ENCODE measurements at regions not wholly inside any gene's neighbourhood (a gene's known extent, or its start where the extent isn't known, plus 50 kb on each side); places are given as distances from the start of the nearest gene placed in this dataset.
A peak's percentile ranks its signal among the peaks of the same experiment; 100 is the strongest.

GRCh38 chr20:1764136-1765033 lies 106.8 kb upstream of the SIRPG start:
- TF ChIP-seq EZH2phosphoT487 (conservative IDR thresholded peaks at IDR 0.05; ENCODE audit: low read length), result no peak
- TF ChIP-seq CTCF (IDR thresholded peaks at IDR 0.05; ENCODE audit: insufficient read depth, low read length, poor library complexity, severe bottlenecking), result peak; percentile 61
- H3K9me3 ChIP-seq (ENCODE audit: insufficient read depth, low read length), result no peaks in the 10 kb centered on the region
- H3F3A ChIP-seq (ENCODE audit: insufficient read depth), result no peaks in the 10 kb centered on the region
- no peaks in the 10 kb centered on the region for H3K79me2 ChIP-seq (ENCODE audit: insufficient read depth, low read length)
- H2AFZ ChIP-seq (ENCODE audit: low read depth, low read length, severe bottlenecking), result no peak overlapping the region
- no peak overlapping the region for H3K4me2 ChIP-seq (ENCODE audit: low read depth, low read length, poor library complexity, severe bottlenecking)
- no peak overlapping the region for H3K9ac ChIP-seq (ENCODE audit: low read length)
- no peaks in the 10 kb centered on the region for H3K27me3 ChIP-seq (ENCODE audit: low read length)
- H4K20me1 ChIP-seq (ENCODE audit: low read depth, low read length), result no peaks in the 10 kb centered on the region
- H3K36me3 ChIP-seq (ENCODE audit: low read length), result no peaks in the 10 kb centered on the region
- H3K27ac ChIP-seq (ENCODE audit: low read depth, low read length), result no peak overlapping the region
- no peak overlapping the region for H3K4me3 ChIP-seq (ENCODE audit: insufficient read depth, low read length, poor library complexity, severe bottlenecking)
- H3K9me2 ChIP-seq (replicated peaks; ENCODE audit: insufficient read depth, low read length), result no peaks in the 10 kb centered on the region

GRCh38 chr20:1761598-1761997 lies 104.0 kb upstream of the SIRPG start:
- no peak overlapping the region for H3K4me3 ChIP-seq (ENCODE audit: insufficient read depth, low read length, poor library complexity, severe bottlenecking)
- H3K9me3 ChIP-seq (ENCODE audit: insufficient read depth, low read length), result no peaks in the 10 kb centered on the region
- no peaks in the 10 kb centered on the region for H3K9me2 ChIP-seq (replicated peaks; ENCODE audit: insufficient read depth, low read length)
- H3K4me2 ChIP-seq (ENCODE audit: low read depth, low read length, poor library complexity, severe bottlenecking), result no peak overlapping the region
- H3K27ac ChIP-seq (ENCODE audit: low read depth, low read length), result no peak overlapping the region
- no peak overlapping the region for H3K9ac ChIP-seq (ENCODE audit: low read length)
- no peak overlapping the region for H2AFZ ChIP-seq (ENCODE audit: low read depth, low read length, severe bottlenecking)
- no peak for TF ChIP-seq CTCF (IDR thresholded peaks at IDR 0.05; ENCODE audit: insufficient read depth, low read length, poor library complexity, severe bottlenecking)
- TF ChIP-seq EZH2phosphoT487 (conservative IDR thresholded peaks at IDR 0.05; ENCODE audit: low read length), result no peak
- no peaks in the 10 kb centered on the region for H4K20me1 ChIP-seq (ENCODE audit: low read depth, low read length)
- no peaks in the 10 kb centered on the region for H3F3A ChIP-seq (ENCODE audit: insufficient read depth)
- no peaks in the 10 kb centered on the region for H3K27me3 ChIP-seq (ENCODE audit: low read length)
- H3K36me3 ChIP-seq (ENCODE audit: low read length), result no peaks in the 10 kb centered on the region
- H3K79me2 ChIP-seq (ENCODE audit: insufficient read depth, low read length), result no peaks in the 10 kb centered on the region

DNA sequence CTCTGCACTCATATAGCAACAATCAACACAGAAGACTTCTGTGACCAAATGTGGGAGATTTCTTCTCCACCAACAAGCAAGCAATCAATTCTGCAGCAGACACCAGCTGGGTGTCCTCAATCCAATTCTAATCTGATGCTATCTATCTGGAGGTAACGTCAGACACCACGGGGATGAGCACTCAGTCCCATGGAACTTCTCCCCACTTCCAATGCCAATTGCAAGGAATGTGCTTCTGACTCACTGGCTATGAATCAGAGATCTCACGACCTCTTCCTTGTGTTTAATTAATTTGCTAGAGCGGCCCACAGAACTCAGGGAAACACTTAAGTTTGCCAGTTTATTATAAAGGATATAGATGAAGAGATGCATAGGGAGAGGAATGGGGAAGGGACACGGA lies 103.5 kb upstream of the SIRPG start:
- Histone ChIP-seq H3K27ac (ENCODE audit: low read depth, low read length) (no peak overlapping the region), H3K79me2 (ENCODE audit: insufficient read depth, low read length) (no peaks in the 10 kb centered on the region), H3K4me3 (ENCODE audit: insufficient read depth, low read length, poor library complexity, severe bottlenecking) (no peak overlapping the region), H4K20me1 (ENCODE audit: low read depth, low read length) (no peaks in the 10 kb centered on the region), H3K9me2 (replicated peaks; ENCODE audit: insufficient read depth, low read length) (no peaks in the 10 kb centered on the region), H3K9me3 (ENCODE audit: insufficient read depth, low read length) (no peaks in the 10 kb centered on the region), H3K27me3 (ENCODE audit: low read length) (no peaks in the 10 kb centered on the region), H3K36me3 (ENCODE audit: low read length) (no peaks in the 10 kb centered on the region), H2AFZ (ENCODE audit: low read depth, low read length, severe bottlenecking) (no peak overlapping the region), H3K9ac (ENCODE audit: low read length) (no peak overlapping the region), H3F3A (ENCODE audit: insufficient read depth) (no peaks in the 10 kb centered on the region), H3K4me2 (ENCODE audit: low read depth, low read length, poor library complexity, severe bottlenecking) (no peak overlapping the region)
- no peak for TF ChIP-seq CTCF (IDR thresholded peaks at IDR 0.05; ENCODE audit: insufficient read depth, low read length, poor library complexity, severe bottlenecking)
- no peak for TF ChIP-seq EZH2phosphoT487 (conservative IDR thresholded peaks at IDR 0.05; ENCODE audit: low read length)
